Neural cell (in vitro differentiated cells): ENCODE measurements at regions not wholly inside any gene's neighbourhood (a gene's known extent, or its start where the extent isn't known, plus 50 kb on each side); places are given as distances from the start of the nearest gene placed in this dataset.

ENCODE experiments used
- CTCF ChIP-seq: fragments of 450-650 bp; IDR thresholded peaks from 2 replicates; pipeline ENCODE4 v1.5.1; 2014; ENCODE audit warnings: antibody characterized with exemption, mild to moderate bottlenecking, moderate library complexity; ENCODE audit not compliant: poor library complexity, severe bottlenecking
- EP300 ChIP-seq: fragments of 450-650 bp; conservative IDR thresholded peaks from 2 replicates; pipeline ENCODE4 v1.6.1; 2014; ENCODE audit warnings: antibody characterized with exemption, mild to moderate bottlenecking, moderate library complexity; ENCODE audit not compliant: poor library complexity, severe bottlenecking
- POLR2AphosphoS5 ChIP-seq: IDR thresholded peaks from 2 replicates; pipeline ENCODE4 v1.6.1; 2012
- REST ChIP-seq: IDR thresholded peaks from 2 replicates; pipeline ENCODE4 v1.6.1; 2012; ENCODE audit warnings: borderline replicate concordance

- TF ChIP-seq POLR2AphosphoS5 (no peak), EP300 (no peak), REST (no peak), CTCF (no peak)
Measured at GRCh38 chr6:168835991-168836390, 395.0 kb downstream of the SMOC2 start.
